ENCODE measurements at regions not wholly inside any gene's neighbourhood (a gene's known extent, or its start where the extent isn't known, plus 50 kb on each side); places are given as distances from the start of the nearest gene placed in this dataset.

GRCh38 chr7:47682874-47683273, 101.0 kb upstream of the TNS3 start:
- no peaks in the 10 kb centered on the region for H3K9me3 Mint-ChIP-seq
- no peaks in the 10 kb centered on the region for H3K4me1 Mint-ChIP-seq
- H3K27me3 Mint-ChIP-seq = no peaks in the 10 kb centered on the region
- no peaks in the 10 kb centered on the region for H3K36me3 Mint-ChIP-seq (ENCODE audit: low read depth)
- no peak overlapping the region for H3K4me3 Mint-ChIP-seq
- H3K27ac Mint-ChIP-seq = no peak overlapping the region
- ATAC-seq = no peak
- no peak for DNase-seq

GRCh38 chr7:47681249-47681810, 99.4 kb upstream of the TNS3 start:
- Mint-ChIP-seq H3K27ac (no peak overlapping the region), H3K4me1 (no peaks in the 10 kb centered on the region), H3K27me3 (no peaks in the 10 kb centered on the region), H3K36me3 (ENCODE audit: low read depth) (no peaks in the 10 kb centered on the region), H3K4me3 (no peak overlapping the region), H3K9me3 (no peaks in the 10 kb centered on the region)
- DNase-seq (no peak), ATAC-seq (no peak)

DNA sequence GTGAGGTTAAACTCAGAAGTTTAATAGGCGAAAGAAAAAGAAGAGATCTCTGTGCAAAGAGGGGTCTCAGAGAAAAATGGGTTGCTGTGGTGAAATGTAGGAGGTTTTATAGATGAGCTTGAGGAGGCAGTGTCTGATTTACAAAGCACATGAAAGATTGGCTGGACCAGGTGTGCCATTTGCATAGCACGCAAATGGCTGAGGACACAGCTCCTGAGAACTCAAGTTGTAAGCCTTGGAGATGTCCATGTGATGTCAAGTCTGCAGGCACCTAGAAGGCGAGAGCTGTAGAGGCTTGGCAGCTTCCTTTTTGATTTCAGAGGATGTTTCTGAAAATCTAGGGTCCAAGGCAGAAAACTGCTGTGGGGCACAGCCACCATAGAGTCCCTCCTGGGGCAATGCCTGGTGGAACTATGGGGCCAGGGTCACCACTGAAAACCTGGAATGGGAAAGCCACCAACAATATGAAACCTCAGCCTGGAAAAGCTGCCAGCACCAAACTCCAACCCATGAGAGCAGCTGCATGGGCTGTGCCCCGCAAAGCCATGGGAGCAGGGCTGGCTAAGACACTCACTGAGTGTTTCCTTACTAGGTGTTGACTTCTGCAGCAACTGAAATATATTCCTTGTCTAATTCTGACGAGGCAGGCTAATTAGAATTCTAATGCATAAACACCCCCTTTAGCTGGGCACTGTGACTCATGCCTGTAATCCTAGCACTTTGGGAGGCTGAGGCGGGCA, 96.9 kb upstream of the TNS3 start:
- Mint-ChIP-seq H3K4me1 (no peaks in the 10 kb centered on the region), H3K36me3 (ENCODE audit: low read depth) (no peaks in the 10 kb centered on the region), H3K9me3 (no peaks in the 10 kb centered on the region), H3K27ac (no peak overlapping the region), H3K4me3 (no peak overlapping the region), H3K27me3 (no peaks in the 10 kb centered on the region)
- ATAC-seq (no peak), DNase-seq (no peak)

DNA sequence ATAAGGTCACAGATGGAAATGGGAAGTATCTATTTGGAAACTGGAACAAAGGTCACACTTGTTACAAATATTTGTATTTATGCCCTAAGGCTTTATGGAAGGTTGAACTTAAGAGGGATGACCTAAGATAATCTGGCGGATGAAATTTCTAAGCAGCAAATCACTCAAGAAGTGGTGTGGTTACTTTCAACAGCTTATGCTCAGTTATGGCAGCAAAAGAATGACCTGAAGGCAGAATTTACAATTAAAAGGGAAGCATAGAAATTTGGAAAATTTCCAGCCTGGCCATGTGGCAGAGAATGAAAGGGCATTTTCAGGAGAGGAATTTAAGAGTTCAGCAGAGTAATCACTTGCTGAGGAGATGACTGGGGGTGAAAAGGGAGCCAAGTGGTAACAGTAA, 95.8 kb upstream of the TNS3 start:
- DNase-seq = no peak
- no peak for ATAC-seq
- Mint-ChIP-seq H3K4me1 (no peaks in the 10 kb centered on the region), H3K27ac (no peak overlapping the region), H3K27me3 (no peaks in the 10 kb centered on the region), H3K9me3 (no peaks in the 10 kb centered on the region), H3K36me3 (ENCODE audit: low read depth) (no peaks in the 10 kb centered on the region), H3K4me3 (no peak overlapping the region)

- no peaks in the 10 kb centered on the region for H3K36me3 Mint-ChIP-seq (ENCODE audit: low read depth)
- ATAC-seq = no peak
These were observed 95.2 kb upstream of the TNS3 start for GRCh38 chr7:47677093-47677492.

GRCh38 chr7:47672977-47673381, 91.1 kb upstream of the TNS3 start:
- no peaks in the 10 kb centered on the region for H3K9me3 Mint-ChIP-seq
- ATAC-seq = no peak
- no peaks in the 10 kb centered on the region for H3K27me3 Mint-ChIP-seq
- H3K4me1 Mint-ChIP-seq = peaks cover 12% of the 10 kb centered on the region
- H3K27ac Mint-ChIP-seq = no peak overlapping the region
- H3K4me3 Mint-ChIP-seq = no peak overlapping the region
- no peak for DNase-seq
- no peaks in the 10 kb centered on the region for H3K36me3 Mint-ChIP-seq (ENCODE audit: low read depth)

More at GRCh38 chr7:47677093-47677492, 95.2 kb upstream of the TNS3 start:
- no peaks in the 10 kb centered on the region for H3K27me3 Mint-ChIP-seq
- peaks cover 4% of the 10 kb centered on the region for H3K4me1 Mint-ChIP-seq
- H3K4me3 Mint-ChIP-seq = no peak overlapping the region
- no peak for DNase-seq
- no peak overlapping the region for H3K27ac Mint-ChIP-seq
- no peaks in the 10 kb centered on the region for H3K9me3 Mint-ChIP-seq

GRCh38 chr7:47672271-47672791, 90.4 kb upstream of the TNS3 start:
- Mint-ChIP-seq H3K27me3 (no peaks in the 10 kb centered on the region), H3K9me3 (no peaks in the 10 kb centered on the region), H3K36me3 (ENCODE audit: low read depth) (no peaks in the 10 kb centered on the region), H3K4me1 (peaks cover 12% of the 10 kb centered on the region), H3K27ac (no peak overlapping the region), H3K4me3 (no peak overlapping the region)
- ATAC-seq (no peak), DNase-seq (no peak)

- Mint-ChIP-seq H3K9me3 (no peaks in the 10 kb centered on the region), H3K4me1 (peaks cover 12% of the 10 kb centered on the region), H3K27me3 (no peaks in the 10 kb centered on the region), H3K4me3 (no peak overlapping the region), H3K36me3 (ENCODE audit: low read depth) (no peaks in the 10 kb centered on the region), H3K27ac (no peak overlapping the region)
- DNase-seq (no peak), ATAC-seq (no peak)
These were observed 89.4 kb upstream of the TNS3 start for GRCh38 chr7:47671358-47671757.

GRCh38 chr7:47670729-47671128, 88.8 kb upstream of the TNS3 start:
- DNase-seq = no peak
- Mint-ChIP-seq H3K27ac (no peak overlapping the region), H3K9me3 (no peaks in the 10 kb centered on the region), H3K4me3 (no peak overlapping the region), H3K4me1 (peaks cover 12% of the 10 kb centered on the region), H3K36me3 (ENCODE audit: low read depth) (no peaks in the 10 kb centered on the region), H3K27me3 (no peaks in the 10 kb centered on the region)
- ATAC-seq = no peak

DNA sequence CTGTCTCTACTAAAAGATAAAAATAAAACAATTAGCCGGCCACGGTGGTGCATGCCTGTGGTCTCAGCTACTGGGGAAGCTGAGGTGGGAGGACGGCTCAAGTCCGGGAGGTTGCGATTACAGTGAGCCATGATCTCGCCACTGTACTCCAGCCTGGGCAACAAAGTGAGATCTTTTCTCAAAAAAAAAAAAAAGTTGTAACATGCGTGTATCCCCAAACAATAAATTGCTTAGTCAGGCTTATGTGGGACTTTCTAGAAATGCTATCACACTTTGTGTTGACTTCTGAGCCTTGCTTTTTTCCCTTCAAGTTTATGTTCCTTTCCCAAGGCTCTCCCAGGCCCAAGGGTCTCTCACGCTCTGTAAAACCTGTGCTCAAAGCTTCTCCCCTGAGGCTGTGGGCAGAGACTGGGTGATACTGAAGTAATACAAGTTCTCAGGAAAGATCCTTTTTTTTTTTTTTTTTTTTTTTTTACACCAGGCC, 88.0 kb upstream of the TNS3 start:
- no peak for DNase-seq
- Mint-ChIP-seq H3K9me3 (no peaks in the 10 kb centered on the region), H3K4me1 (peaks cover 12% of the 10 kb centered on the region), H3K27ac (no peak overlapping the region), H3K4me3 (no peak overlapping the region), H3K36me3 (ENCODE audit: low read depth) (no peaks in the 10 kb centered on the region), H3K27me3 (no peaks in the 10 kb centered on the region)
- ATAC-seq = no peak

GRCh38 chr7:47669178-47669891, 87.4 kb upstream of the TNS3 start:
- H3K27me3 Mint-ChIP-seq = no peaks in the 10 kb centered on the region
- H3K4me1 Mint-ChIP-seq = peaks cover 12% of the 10 kb centered on the region
- DNase-seq = peak; percentile 21
- H3K4me3 Mint-ChIP-seq = no peak overlapping the region
- H3K9me3 Mint-ChIP-seq = no peaks in the 10 kb centered on the region
- ATAC-seq = peak; percentile 84
- no peak overlapping the region for H3K27ac Mint-ChIP-seq
- H3K36me3 Mint-ChIP-seq (ENCODE audit: low read depth) = no peaks in the 10 kb centered on the region

- Mint-ChIP-seq H3K4me1 (peaks cover 7% of the 10 kb centered on the region), H3K9me3 (no peaks in the 10 kb centered on the region), H3K27me3 (no peaks in the 10 kb centered on the region), H3K27ac (no peak overlapping the region), H3K4me3 (no peak overlapping the region), H3K36me3 (ENCODE audit: low read depth) (no peaks in the 10 kb centered on the region)
- no peak for ATAC-seq
- DNase-seq = no peak
These were observed 84.4 kb upstream of the TNS3 start for GRCh38 chr7:47666164-47666862.

DNA sequence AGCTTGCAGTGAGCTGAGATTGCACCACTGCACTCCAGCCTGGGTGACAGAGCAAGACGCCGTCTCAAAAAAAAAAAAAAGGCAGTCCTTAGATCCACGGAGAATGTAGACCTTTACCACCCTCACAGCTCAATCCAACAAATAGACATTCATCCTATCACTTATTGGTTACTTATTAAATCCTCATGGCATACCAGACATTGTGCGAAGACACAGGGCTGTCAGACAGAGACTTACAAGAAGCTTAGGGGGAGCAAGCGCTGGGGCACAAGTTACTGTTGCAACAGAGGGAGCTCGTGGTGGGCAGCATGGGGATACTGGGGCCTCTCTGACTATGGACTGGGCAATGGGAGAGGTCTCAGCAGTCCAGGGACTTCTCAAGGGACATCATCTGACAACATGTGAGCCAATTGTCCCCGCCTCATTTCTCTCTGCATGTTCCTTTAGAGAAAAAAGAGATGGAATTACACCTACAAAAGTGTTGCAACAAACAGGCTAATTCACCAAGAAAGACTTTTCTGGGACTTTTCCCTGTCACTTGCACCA, 82.8 kb upstream of the TNS3 start:
- H3K4me1 Mint-ChIP-seq = peaks cover 2% of the 10 kb centered on the region
- no peak overlapping the region for H3K27ac Mint-ChIP-seq
- H3K27me3 Mint-ChIP-seq = no peaks in the 10 kb centered on the region
- H3K9me3 Mint-ChIP-seq = no peaks in the 10 kb centered on the region
- ATAC-seq (no peak), DNase-seq (no peak)
- H3K36me3 Mint-ChIP-seq (ENCODE audit: low read depth) = no peaks in the 10 kb centered on the region
- H3K4me3 Mint-ChIP-seq = no peak overlapping the region

GRCh38 chr7:47663851-47664250, 81.9 kb upstream of the TNS3 start:
- DNase-seq (no peak), ATAC-seq (no peak)
- no peaks in the 10 kb centered on the region for H3K27me3 Mint-ChIP-seq
- H3K9me3 Mint-ChIP-seq = no peaks in the 10 kb centered on the region
- H3K27ac Mint-ChIP-seq = no peak overlapping the region
- peaks cover 2% of the 10 kb centered on the region for H3K4me1 Mint-ChIP-seq
- H3K4me3 Mint-ChIP-seq = no peak overlapping the region
- H3K36me3 Mint-ChIP-seq (ENCODE audit: low read depth) = no peaks in the 10 kb centered on the region
